GM12891 (cell line): ENCODE measurements at regions not wholly inside any gene's neighbourhood (a gene's known extent, or its start where the extent isn't known, plus 50 kb on each side); places are given as distances from the start of the nearest gene placed in this dataset.

ENCODE experiments used
- PAX5 ChIP-seq: IDR thresholded peaks from 2 replicates; pipeline ENCODE4 v1.6.1; 2011; ENCODE audit warnings: low read length, moderate library complexity, mild to moderate bottlenecking; ENCODE audit not compliant: insufficient read depth, severe bottlenecking
- POLR2A ChIP-seq: IDR thresholded peaks from 2 replicates; pipeline ENCODE4 v1.6.1; 2011; ENCODE audit warnings: low read depth, low read length, control low read depth
- POLR2AphosphoS5 ChIP-seq: IDR thresholded peaks from 2 replicates; pipeline ENCODE4 v1.6.1; 2011; ENCODE audit warnings: low read depth, low read length, control low read depth
- POU2F2 ChIP-seq: IDR thresholded peaks from 2 replicates; pipeline ENCODE4 v1.6.1; 2011; ENCODE audit warnings: low read depth, mild to moderate bottlenecking, control low read depth, low read length, moderate library complexity
- SPI1 ChIP-seq: IDR thresholded peaks from 2 replicates; pipeline ENCODE4 v1.6.1; 2011; ENCODE audit warnings: low read depth, low read length, control low read depth
- TAF1 ChIP-seq: IDR thresholded peaks from 2 replicates; pipeline ENCODE4 v1.6.1; 2011; ENCODE audit warnings: low read depth, low read length, control low read depth

DNA sequence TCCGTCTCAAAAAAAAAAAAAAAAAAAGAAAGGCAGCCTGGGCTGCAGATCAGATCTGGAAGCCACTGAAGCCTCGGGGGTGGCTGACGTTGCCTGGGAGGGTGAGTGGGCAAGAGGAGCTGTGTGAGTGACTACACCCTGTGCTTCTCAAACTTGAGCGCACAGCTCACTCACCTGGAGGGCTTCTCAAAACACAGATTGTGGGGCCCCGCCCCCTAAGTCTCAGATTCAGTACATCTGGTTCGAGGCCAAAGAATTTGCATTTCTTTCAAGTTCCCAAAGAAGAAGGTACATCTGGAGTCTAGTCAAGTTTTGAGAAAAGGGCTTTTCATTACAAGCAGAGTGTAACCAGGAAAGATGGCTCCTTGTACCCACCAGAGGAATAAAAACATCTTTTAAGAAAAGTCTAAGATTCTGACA, 97.7 kb upstream of the CAB39 start:
- TF ChIP-seq TAF1 = no peak
- no peak for TF ChIP-seq POLR2A
- TF ChIP-seq SPI1 = no peak
- no peak for TF ChIP-seq POLR2AphosphoS5
- peak; percentile 90 for TF ChIP-seq POU2F2
- no peak for TF ChIP-seq PAX5
